ENCODE measurements at regions not wholly inside any gene's neighbourhood (a gene's known extent, or its start where the extent isn't known, plus 50 kb on each side); places are given as distances from the start of the nearest gene placed in this dataset.

- ATAC-seq, result no peak
- Histone ChIP-seq H3K4me3 (no peak overlapping the region), H3K4me2 (no peak overlapping the region), H3K4me1 (no peaks in the 10 kb centered on the region), H3K27ac (no peak overlapping the region), H3K9me3 (peaks cover under 1% of the 10 kb centered on the region; the same call in 1 of the 3 replicates)
- no peak for TF ChIP-seq ELK1 (IDR thresholded peaks at IDR 0.05; ENCODE audit: low read depth, low read length)
- no peak for TF ChIP-seq MAZ (IDR thresholded peaks at IDR 0.05; ENCODE audit: borderline replicate concordance, low read depth, low read length)
- no peak for TF ChIP-seq CEBPB (IDR thresholded peaks at IDR 0.05)
- no peak for TF ChIP-seq ZC3H11A (IDR thresholded peaks at IDR 0.05)
- TF ChIP-seq TP53 (CRISPR knock-in tag; IDR thresholded peaks at IDR 0.05), result no peak
- TF ChIP-seq MYC (IDR thresholded peaks at IDR 0.05; ENCODE audit: borderline replicate concordance, low read length), result no peak
- no peak for TF ChIP-seq EHMT2 (IDR thresholded peaks at IDR 0.05; ENCODE audit: low read depth)
- no peak for TF ChIP-seq MAFK (IDR thresholded peaks at IDR 0.05; ENCODE audit: partially characterized antibody)
- TF ChIP-seq KDM5A (IDR thresholded peaks at IDR 0.05), result no peak
- no peak for TF ChIP-seq NPAS2 (CRISPR knock-in tag; IDR thresholded peaks at IDR 0.05; ENCODE audit: borderline replicate concordance)
- TF ChIP-seq HOXA7 (CRISPR knock-in tag; IDR thresholded peaks at IDR 0.05), result no peak
- no peak for TF ChIP-seq BHLHE40 (IDR thresholded peaks at IDR 0.05; ENCODE audit: low read depth, low read length)
- TF ChIP-seq, protein P1, sequence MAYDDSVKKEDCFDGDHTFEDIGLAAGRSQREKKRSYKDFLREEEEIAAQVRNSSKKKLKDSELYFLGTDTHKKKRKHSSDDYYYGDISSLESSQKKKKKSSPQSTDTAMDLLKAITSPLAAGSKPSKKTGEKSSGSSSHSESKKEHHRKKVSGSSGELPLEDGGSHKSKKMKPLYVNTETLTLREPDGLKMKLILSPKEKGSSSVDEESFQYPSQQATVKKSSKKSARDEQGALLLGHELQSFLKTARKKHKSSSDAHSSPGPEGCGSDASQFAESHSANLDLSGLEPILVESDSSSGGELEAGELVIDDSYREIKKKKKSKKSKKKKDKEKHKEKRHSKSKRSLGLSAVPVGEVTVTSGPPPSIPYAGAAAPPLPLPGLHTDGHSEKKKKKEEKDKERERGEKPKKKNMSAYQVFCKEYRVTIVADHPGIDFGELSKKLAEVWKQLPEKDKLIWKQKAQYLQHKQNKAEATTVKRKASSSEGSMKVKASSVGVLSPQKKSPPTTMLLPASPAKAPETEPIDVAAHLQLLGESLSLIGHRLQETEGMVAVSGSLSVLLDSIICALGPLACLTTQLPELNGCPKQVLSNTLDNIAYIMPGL (CRISPR knock-in tag; IDR thresholded peaks at IDR 0.05; ENCODE audit: borderline replicate concordance), result no peak
- no peak for TF ChIP-seq NFE2L2 (conservative IDR thresholded peaks at IDR 0.05; ENCODE audit: low read length)
- no peak for TF ChIP-seq JUNB (IDR thresholded peaks at IDR 0.05)
- no peak for TF ChIP-seq HES2 (IDR thresholded peaks at IDR 0.05)
- no peak for TF ChIP-seq PBX3 (IDR thresholded peaks at IDR 0.05)
- TF ChIP-seq KDM1A (IDR thresholded peaks at IDR 0.05; ENCODE audit: low read depth), result no peak
- ChIA-PET CTCF (no interaction called here), POLR2A (no interaction called here)
- no peak for FAIRE-seq
- WGBS (ENCODE audit: missing lambda C conversion rate), result 70% methylated on average over 4 of the region's 8 CpGs
- no peak for DNase-seq (ENCODE audit: low read depth in 1 of 2, low spot score in 1 of 2)
Observed at GRCh38 chr2:121134728-121135127, 150.3 kb downstream of the TFCP2L1 start.

DNA sequence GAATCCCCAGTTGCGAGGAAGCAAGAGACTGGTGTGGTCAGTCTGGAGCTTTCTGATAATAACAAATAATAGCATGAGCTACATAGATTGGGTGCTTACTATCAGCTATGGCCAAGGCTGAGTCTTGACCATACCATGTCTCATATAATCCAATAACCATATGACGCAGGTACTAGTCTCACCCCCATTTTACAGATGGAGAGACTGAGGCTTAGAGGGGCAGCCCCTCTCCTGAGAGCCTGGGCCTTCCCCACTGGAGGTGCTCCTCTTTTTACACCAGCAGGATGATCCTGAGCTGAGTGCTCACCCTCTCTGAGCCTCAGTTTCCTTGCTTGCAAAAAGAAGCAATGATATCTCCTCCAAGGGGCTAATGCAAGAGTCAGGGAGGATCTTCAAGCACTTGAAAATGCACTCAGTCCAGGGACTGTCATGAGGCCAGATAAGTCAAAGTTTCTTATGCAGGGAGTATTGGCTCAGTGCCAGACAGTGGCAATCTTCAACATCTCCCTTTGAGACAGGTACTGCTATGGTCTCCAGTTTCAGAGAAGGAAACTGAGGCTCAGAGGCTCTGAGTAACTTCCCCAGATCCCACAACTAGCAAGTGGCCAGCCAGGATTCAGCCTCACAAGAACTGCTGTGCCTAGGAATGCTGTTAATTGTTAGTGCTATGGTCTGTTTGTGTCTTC, 149.7 kb downstream of the TFCP2L1 start:
- Histone ChIP-seq H3K27ac (no peak overlapping the region), H3K4me3 (no peak overlapping the region), H3K4me1 (no peaks in the 10 kb centered on the region), H3K4me2 (no peak overlapping the region), H3K9me3 (peaks cover 4% of the 10 kb centered on the region; the same call in 1 of the 3 replicates)
- WGBS (ENCODE audit: missing lambda C conversion rate), result 41% methylated on average over 2 of the region's 2 CpGs
- FAIRE-seq, result no peak
- no peak for DNase-seq (ENCODE audit: low read depth in 1 of 2, low spot score in 1 of 2)
- ChIA-PET CTCF (no interaction called here), POLR2A (no interaction called here)
- ATAC-seq, result no peak
- TF ChIP-seq REST (IDR thresholded peaks at IDR 0.05), result no peak
- TF ChIP-seq TFCP2L1 (CRISPR knock-in tag; IDR thresholded peaks at IDR 0.05), result no peak
- no peak for TF ChIP-seq ZSCAN20 (CRISPR knock-in tag; IDR thresholded peaks at IDR 0.05)
- TF ChIP-seq CTCF (IDR thresholded peaks at IDR 0.05), result no peak
- TF ChIP-seq CBX2 (IDR thresholded peaks at IDR 0.05; ENCODE audit: borderline replicate concordance, low read depth), result no peak
- no peak for TF ChIP-seq POLR2A (IDR thresholded peaks at IDR 0.05; ENCODE audit: low read length)
- TF ChIP-seq, protein P2, sequence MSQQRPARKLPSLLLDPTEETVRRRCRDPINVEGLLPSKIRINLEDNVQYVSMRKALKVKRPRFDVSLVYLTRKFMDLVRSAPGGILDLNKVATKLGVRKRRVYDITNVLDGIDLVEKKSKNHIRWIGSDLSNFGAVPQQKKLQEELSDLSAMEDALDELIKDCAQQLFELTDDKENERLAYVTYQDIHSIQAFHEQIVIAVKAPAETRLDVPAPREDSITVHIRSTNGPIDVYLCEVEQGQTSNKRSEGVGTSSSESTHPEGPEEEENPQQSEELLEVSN (IDR thresholded peaks at IDR 0.05; ENCODE audit: borderline replicate concordance, low read depth), result no peak
- TF ChIP-seq NPAS2 (CRISPR knock-in tag; IDR thresholded peaks at IDR 0.05; ENCODE audit: borderline replicate concordance), result no peak
- TF ChIP-seq CEBPB (IDR thresholded peaks at IDR 0.05), result no peak
- TF ChIP-seq POLR2AphosphoS2 (conservative IDR thresholded peaks at IDR 0.05; ENCODE audit: low read length), result no peak
- no peak for TF ChIP-seq MYC (IDR thresholded peaks at IDR 0.05; ENCODE audit: borderline replicate concordance, low read length)
- no peak for TF ChIP-seq ESRRA (IDR thresholded peaks at IDR 0.05; ENCODE audit: borderline replicate concordance, low read length)
- TF ChIP-seq CHD2 (IDR thresholded peaks at IDR 0.05; ENCODE audit: low read length, partially characterized antibody), result no peak
